Heart left ventricle (tissue), 16 donors: ENCODE measurements at regions not wholly inside any gene's neighbourhood (a gene's known extent, or its start where the extent isn't known, plus 50 kb on each side); places are given as distances from the start of the nearest gene placed in this dataset.

Experiments used
- ATAC-seq, 4 donors: fragments of 200-7000 bp; cut with Tn5 transposase; one replicate each; pipeline ENCODE4 v1.9.1; 2020 to 2022; ENCODE audit warnings: moderate library complexity in 4 of 4, mild to moderate bottlenecking in 3 of 4, moderate number of reproducible peaks in 1 of 4
- DNase-seq, 5 donors: peaks; one replicate each; pipeline ENCODE4 v3.0.0-alpha.2; 2020
- H3K27ac ChIP-seq, 12 donors: fragments of 200-600 bp; sonication (generic) in 4 of 12; one replicate each; pipeline versions ENCODE4 v1.5.0 to v1.8.0; 2016 to 2022; ENCODE audit warnings: mild to moderate bottlenecking in 2 of 12
- H3K27me3 ChIP-seq, 9 donors: fragments of 200-600 bp; sonication (generic) in 2 of 9; one replicate each; pipeline versions ENCODE4 v1.5.1 to v1.8.0; 2016 to 2022; ENCODE audit warnings: mild to moderate bottlenecking in 3 of 9
- H3K36me3 ChIP-seq, 9 donors: fragments of 200-600 bp; sonication (generic) in 2 of 9; one replicate each; pipeline versions ENCODE4 v1.5.0 to v1.8.0; 2018 to 2022; ENCODE audit warnings: mild to moderate bottlenecking in 2 of 9
- H3K4me1 ChIP-seq, 12 donors: fragments of 200-600 bp; sonication (generic) in 4 of 12; one replicate each; pipeline versions ENCODE4 v1.5.0 to v1.8.0; 2016 to 2022; ENCODE audit warnings: mild to moderate bottlenecking in 3 of 12
- H3K4me3 ChIP-seq, 12 donors: fragments of 200-600 bp; sonication (generic) in 4 of 12; one replicate each; pipeline versions ENCODE4 v1.5.0 to v1.8.0; 2017 to 2022; ENCODE audit warnings: mild to moderate bottlenecking in 9 of 12, moderate library complexity in 4 of 12
- H3K9me3 ChIP-seq, 12 donors: fragments of 200-600 bp; sonication (generic) in 4 of 12; one replicate each; pipeline versions ENCODE4 v1.5.0 to v1.8.0; 2016 to 2022; ENCODE audit warnings: mild to moderate bottlenecking in 1 of 12
- CTCF ChIP-seq, 12 donors: fragments of 200-600 bp; sonication (generic) in 4 of 12; IDR thresholded peaks; one replicate each; pipeline versions ENCODE4 v1.5.0 to v1.8.0; 2018 to 2022; ENCODE audit warnings: antibody characterized with exemption in 12 of 12, mild to moderate bottlenecking in 5 of 12
- POLR2A ChIP-seq, 2 donors: fragments of 450-650 bp; IDR thresholded peaks; one replicate each; pipeline ENCODE4 v1.6.1; 2017; ENCODE audit warnings: antibody characterized with exemption in 2 of 2, mild to moderate bottlenecking in 2 of 2, moderate library complexity in 2 of 2
- WGBS, 4 donors: extraction: QIAGEN DNeasy Blood & Tissue Kit in 2 of 4; methylation state at CpG; one replicate each; pipeline versions ENCODE4 v1.1.5 to v1.1.7; 2013 to 2018; 5-methylcytosine and 5-hydroxymethylcytosine counted together
- intact Hi-C, 10 donors: fragments of 100-400 bp; cut with DNase I; formaldehyde crosslinking; loops; one replicate each; pipeline versions ENCODE4 v1.11.1 to v1.14.2; 2022
- donor health status: ischemic (EF 13 %, LVEDD 7.1; RV severe dilation, severe dysfunction).
- donor health status: healthy with polysubstance abuse.
- donor health status: DM: no; HTN: yes; CAD: no.
- donor health status: DM: no; HTN: no; CAD: no.
- donor health status: ischemic (EF 25% LVEDD 6.9; RV normal size, moderate dysfunction).
- donor health status: ischemic (EF 25% LVEDD 5.7; RV mildly dilated, moderate dysfunction).
- donor health status: healthy.
- donor health status: DM: yes; HTN: yes; CAD: no.
- donor health status: ischemic (EF 35%, LVEDD 5.7; RV mildly dilated, moderate dysfunction).
- donor health status: nonischemic (EF 11% LVEDD 7.7; RV severe dilation, severe dysfunction).
- donor health status: DM: yes; HTN: yes; CAD: no.
- donor health status: PGD.
- donor health status: ischemic (EF 29% LVEDD 5.4; RV normal size, mild dysfunction).
- donor health status: nonischemic (EF 23%, LVEDD 6.1; RV moderate dilation, normal function).

- Histone ChIP-seq H3K36me3 (no peaks in the 10 kb centered on the region), H3K9me3 (no peaks in the 10 kb centered on the region), H3K27me3 (no peaks in the 10 kb centered on the region), H3K27ac (no peak overlapping the region), H3K4me1 (no peaks in the 10 kb centered on the region), H3K4me3 (no peak overlapping the region)
- 90 to 95% (median 93%) methylated on average over 1 of the region's 1 CpG for WGBS, 4 donors
- no peak for ATAC-seq
- TF ChIP-seq POLR2A (IDR thresholded peaks at IDR 0.05), result no peak
- no peak for TF ChIP-seq CTCF (IDR thresholded peaks at IDR 0.05)
- no peak for DNase-seq
- intact Hi-C loops, result no loop called here
These were observed 253.9 kb upstream of the NOCT start for GRCh38 chr4:138761638-138762220.

GRCh38 chr4:138759554-138759902 lies 256.1 kb upstream of the NOCT start:
- intact Hi-C loops, result no loop called here
- DNase-seq, result no peak
- ATAC-seq, result no peak
- Histone ChIP-seq H3K4me3 (no peak overlapping the region), H3K27ac (no peak overlapping the region), H3K36me3 (no peaks in the 10 kb centered on the region), H3K4me1 (no peaks in the 10 kb centered on the region), H3K27me3 (no peaks in the 10 kb centered on the region), H3K9me3 (no peaks in the 10 kb centered on the region)
- TF ChIP-seq POLR2A (IDR thresholded peaks at IDR 0.05) (no peak), CTCF (IDR thresholded peaks at IDR 0.05) (no peak)
- WGBS, 4 donors, result 77 to 87% (median 85%) methylated on average over 2 of the region's 2 CpGs

GRCh38 chr4:138758876-138759553 lies 256.6 kb upstream of the NOCT start:
- no peak for ATAC-seq
- Histone ChIP-seq H3K27me3 (no peaks in the 10 kb centered on the region), H3K4me1 (no peaks in the 10 kb centered on the region), H3K36me3 (no peaks in the 10 kb centered on the region), H3K27ac (no peak overlapping the region), H3K4me3 (no peak overlapping the region), H3K9me3 (peaks cover 0 to 4% (median 0%) of the 10 kb centered on the region in 12 donors)
- no peak for TF ChIP-seq CTCF (IDR thresholded peaks at IDR 0.05)
- no peak for TF ChIP-seq POLR2A (IDR thresholded peaks at IDR 0.05)
- DNase-seq, result no peak
- WGBS, 4 donors, result 91 to 92% (median 92%) methylated on average over 9 of the region's 9 CpGs
- intact Hi-C loops, result no loop called here

GRCh38 chr4:138758196-138758595 lies 257.4 kb upstream of the NOCT start:
- H3K9me3 ChIP-seq, result peaks cover 0 to 12% (median 4%) of the 10 kb centered on the region in 12 donors
- 89 to 94% (median 91%) methylated on average over 5 of the region's 5 CpGs for WGBS, 4 donors

More at GRCh38 chr4:138758196-138758595, 257.4 kb upstream of the NOCT start:
- Histone ChIP-seq H3K27me3 (no peaks in the 10 kb centered on the region), H3K27ac (no peak overlapping the region), H3K4me1 (no peaks in the 10 kb centered on the region), H3K4me3 (no peak overlapping the region), H3K36me3 (no peaks in the 10 kb centered on the region)
- TF ChIP-seq CTCF (IDR thresholded peaks at IDR 0.05), result no peak
- no peak for TF ChIP-seq POLR2A (IDR thresholded peaks at IDR 0.05)
- intact Hi-C loops, result no loop called here
- DNase-seq (no peak), ATAC-seq (no peak)
